Mesenchymal stem cell (in vitro differentiated cells and primary cell): ENCODE measurements at regions not wholly inside any gene's neighbourhood (a gene's known extent, or its start where the extent isn't known, plus 50 kb on each side); places are given as distances from the start of the nearest gene placed in this dataset.

Source experiments
- DNase-seq: peaks from one replicate; pipeline ENCODE4 v3.0.0-alpha.2; 2013
- H2AFZ ChIP-seq: one replicate; pipeline ENCODE4 v1.6.1; 2013; ENCODE audit warnings: low read depth, mild to moderate bottlenecking, control low read depth, inconsistent platforms, low read length, moderate library complexity
- H2AK5ac ChIP-seq: 2 replicates; pipeline ENCODE4 v1.6.1; 2013; ENCODE audit warnings: low read length, moderate library complexity, mild to moderate bottlenecking, inconsistent platforms; ENCODE audit not compliant: severe bottlenecking
- H2BK120ac ChIP-seq: one replicate; pipeline ENCODE4 v1.6.1; 2013; ENCODE audit warnings: low read depth, mild to moderate bottlenecking, inconsistent platforms, low read length, moderate library complexity
- H2BK12ac ChIP-seq, 2 experiments: one replicate each; pipeline ENCODE4 v1.6.1; 2013; ENCODE audit warnings: inconsistent platforms in 2 of 2, low read length in 2 of 2, mild to moderate bottlenecking in 2 of 2, moderate library complexity in 2 of 2, control low read depth in 1 of 2
- H2BK15ac ChIP-seq: one replicate; pipeline ENCODE4 v1.6.1; 2013; ENCODE audit warnings: mild to moderate bottlenecking, low read depth, inconsistent platforms; ENCODE audit not compliant: poor library complexity, severe bottlenecking
- H2BK5ac ChIP-seq: 2 replicates; pipeline ENCODE4 v1.6.1; 2013; ENCODE audit warnings: low read depth, mild to moderate bottlenecking, low read length, control low read depth, inconsistent platforms; ENCODE audit not compliant: poor library complexity, severe bottlenecking
- H3K14ac ChIP-seq, 2 experiments: one replicate each; pipeline ENCODE4 v1.6.1; 2013; ENCODE audit warnings: inconsistent platforms in 2 of 2, low read length in 2 of 2, control low read depth in 1 of 2, mild to moderate bottlenecking in 1 of 2, moderate library complexity in 1 of 2
- H3K18ac ChIP-seq, 2 experiments: one replicate each; pipeline ENCODE4 v1.6.1; 2013; ENCODE audit warnings: inconsistent platforms in 2 of 2, low read length in 2 of 2, control low read depth in 1 of 2, low read depth in 1 of 2, mild to moderate bottlenecking in 1 of 2
- H3K23ac ChIP-seq, 2 experiments: one replicate each; pipeline ENCODE4 v1.6.1; 2013; ENCODE audit warnings: inconsistent platforms in 2 of 2, low read length in 2 of 2, mild to moderate bottlenecking in 2 of 2, moderate library complexity in 2 of 2, control low read depth in 1 of 2
- H3K27ac ChIP-seq: 2 replicates; pipeline ENCODE4 v1.5.1; 2013; ENCODE audit warnings: mild to moderate bottlenecking, moderate library complexity, low read length, control low read depth, inconsistent platforms; ENCODE audit not compliant: poor library complexity, severe bottlenecking
- H3K27me3 ChIP-seq, 2 experiments: 2 replicates each; pipeline versions ENCODE4 v1.6.1 to v1.7.0; 2013; ENCODE audit warnings: low read length in 2 of 2, mild to moderate bottlenecking in 2 of 2, moderate library complexity in 2 of 2, control low read depth in 1 of 2, inconsistent platforms in 1 of 2; ENCODE audit not compliant: control insufficient read depth in 1 of 2, insufficient read depth in 1 of 2
- H3K36me3 ChIP-seq, 2 experiments: 2 replicates each; pipeline versions ENCODE4 v1.6.1 to v1.7.0; 2013; ENCODE audit warnings: low read length in 2 of 2, control low read depth in 1 of 2, inconsistent platforms in 1 of 2, low read depth in 1 of 2, mild to moderate bottlenecking in 1 of 2; ENCODE audit not compliant: insufficient read depth in 2 of 2, control insufficient read depth in 1 of 2
- H3K4ac ChIP-seq, 2 experiments: one replicate each; pipeline ENCODE4 v1.6.1; 2013; ENCODE audit warnings: inconsistent platforms in 2 of 2, low read length in 2 of 2, mild to moderate bottlenecking in 2 of 2, moderate library complexity in 2 of 2, control low read depth in 1 of 2, low read depth in 1 of 2
- H3K4me1 ChIP-seq: 2 replicates; pipeline ENCODE4 v1.6.1; 2013; ENCODE audit warnings: low read depth, low read length, control low read depth; ENCODE audit not compliant: control insufficient read depth, insufficient read depth
- H3K4me2 ChIP-seq: 2 replicates; pipeline ENCODE4 v1.6.1; 2013; ENCODE audit warnings: low read length, mild to moderate bottlenecking, inconsistent platforms; ENCODE audit not compliant: poor library complexity, severe bottlenecking
- H3K4me3 ChIP-seq, 2 experiments: 2 replicates each; pipeline versions ENCODE4 v1.5.1 to v1.7.0; 2013; ENCODE audit warnings: low read length in 2 of 2, mild to moderate bottlenecking in 2 of 2, control low read depth in 1 of 2, low read depth in 1 of 2; ENCODE audit not compliant: insufficient read depth in 1 of 2
- H3K79me1 ChIP-seq: replicated peaks from 2 replicates; pipeline ENCODE4 v1.6.1; 2013; ENCODE audit warnings: mild to moderate bottlenecking, control low read depth, low read length, inconsistent platforms; ENCODE audit not compliant: poor library complexity, severe bottlenecking
- H3K9ac ChIP-seq: 2 replicates; pipeline ENCODE4 v1.7.0; 2013; ENCODE audit warnings: mild to moderate bottlenecking, low read length, moderate library complexity
- H3K9me3 ChIP-seq: 2 replicates; pipeline ENCODE4 v1.7.0; 2013; ENCODE audit warnings: mild to moderate bottlenecking, low read length; ENCODE audit not compliant: control insufficient read depth
- H4K8ac ChIP-seq: one replicate; pipeline ENCODE4 v1.6.1; 2013; ENCODE audit warnings: inconsistent platforms, mild to moderate bottlenecking, low read length, moderate library complexity
- H4K91ac ChIP-seq: one replicate; pipeline ENCODE4 v1.6.1; 2013; ENCODE audit warnings: mild to moderate bottlenecking, low read length, inconsistent platforms
- WGBS: methylation state at CpG from one replicate; pipeline ENCODE4 v1.1.7; 2013; ENCODE audit warnings: mixed read lengths; 5-methylcytosine and 5-hydroxymethylcytosine counted together

DNA sequence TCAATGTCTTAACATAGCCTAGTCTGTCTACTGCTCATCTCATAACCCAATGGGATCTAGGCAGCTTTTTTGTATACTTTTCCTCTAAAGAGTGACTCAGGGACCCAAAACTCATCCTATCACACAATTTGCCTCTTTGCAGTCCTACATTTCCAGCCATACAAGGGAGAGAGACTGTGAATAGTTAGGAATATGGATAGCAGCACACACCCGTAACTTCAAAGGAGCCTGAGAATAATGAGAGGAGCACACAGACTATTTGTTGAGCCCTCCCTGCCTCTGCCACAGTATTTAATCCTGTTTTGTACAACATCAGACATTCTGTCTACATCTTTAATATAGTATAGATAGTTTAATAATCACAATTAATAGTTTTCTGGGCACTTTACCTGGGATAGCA, 83.2 kb downstream of the AREG start:
- no peak overlapping the region for H4K8ac ChIP-seq
- no peak overlapping the region for H3K27ac ChIP-seq
- no peaks in the 10 kb centered on the region for H3K9me3 ChIP-seq
- H3K9ac ChIP-seq: no peak overlapping the region
- peak overlapping the region in 1 of 2 experiments; percentile 48 for H3K18ac ChIP-seq
- H3K79me1 ChIP-seq: no peaks in the 10 kb centered on the region
- H2BK15ac ChIP-seq: no peak overlapping the region
- H3K4me3 ChIP-seq: no peak overlapping the region
- H3K27me3 ChIP-seq: no peaks in the 10 kb centered on the region
- no peak overlapping the region for H3K14ac ChIP-seq
- no peaks in the 10 kb centered on the region for H3K36me3 ChIP-seq
- H3K23ac ChIP-seq: no peak overlapping the region
- H2AFZ ChIP-seq: no peak overlapping the region
- no peak overlapping the region for H4K91ac ChIP-seq
- H2BK120ac ChIP-seq: no peak overlapping the region
- H2BK5ac ChIP-seq: no peak overlapping the region
- H2AK5ac ChIP-seq: no peak overlapping the region
- no CpG with 5 or more reads among the region's 1 CpG for WGBS
- H2BK12ac ChIP-seq: no peak overlapping the region
- no peak overlapping the region for H3K4ac ChIP-seq
- DNase-seq: no peak
- H3K4me2 ChIP-seq: no peak overlapping the region
- H3K4me1 ChIP-seq: no peaks in the 10 kb centered on the region

DNA sequence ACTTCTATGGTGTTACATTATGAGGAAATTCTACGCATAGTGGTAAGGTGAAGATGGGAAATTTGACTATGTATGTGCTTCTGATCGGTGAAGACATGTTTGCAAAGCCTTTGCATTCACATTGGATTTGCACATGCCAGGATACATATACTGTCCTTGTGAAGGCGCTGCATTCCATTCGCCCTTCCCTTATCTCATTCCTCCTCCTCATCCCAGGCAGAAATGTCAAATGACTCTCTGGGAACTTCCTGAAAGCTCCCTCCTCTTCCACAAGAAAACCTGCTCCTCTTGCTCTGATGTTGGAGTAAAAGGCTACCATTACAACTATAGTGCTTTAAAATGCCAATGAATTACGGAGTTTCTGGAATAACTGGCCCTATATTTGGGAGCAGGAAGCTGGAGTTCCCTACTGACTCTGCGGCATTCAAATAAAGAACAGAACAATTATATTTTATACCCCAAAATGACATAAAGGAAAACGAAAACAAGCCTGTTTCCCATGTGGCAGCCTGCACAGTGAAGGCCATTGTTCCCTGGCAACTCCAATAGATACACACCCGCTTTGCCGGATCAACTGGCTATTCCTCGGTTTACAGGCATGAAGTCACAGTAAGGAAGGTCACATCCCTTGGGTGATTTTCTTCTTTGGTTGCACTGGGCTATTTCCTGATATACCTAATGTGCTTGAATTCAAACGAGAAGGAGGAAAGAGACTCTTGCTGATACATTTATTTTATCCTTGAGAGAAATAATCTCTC, 84.5 kb downstream of the AREG start:
- Histone ChIP-seq H2BK15ac (no peak overlapping the region), H3K4ac (peak overlapping the region in 1 of 2 experiments; percentile 22), H3K27ac (no peak overlapping the region), H3K18ac (no peak overlapping the region), H2BK120ac (no peak overlapping the region), H3K4me1 (no peaks in the 10 kb centered on the region), H2AFZ (no peak overlapping the region), H2BK12ac (no peak overlapping the region), H2BK5ac (no peak overlapping the region), H4K8ac (no peak overlapping the region), H3K23ac (no peak overlapping the region), H3K14ac (no peak overlapping the region), H3K9me3 (no peaks in the 10 kb centered on the region), H3K4me3 (no peak overlapping the region), H3K36me3 (no peaks in the 10 kb centered on the region), H3K27me3 (no peaks in the 10 kb centered on the region), H4K91ac (no peak overlapping the region), H3K9ac (no peak overlapping the region), H2AK5ac (no peak overlapping the region), H3K4me2 (no peak overlapping the region), H3K79me1 (no peaks in the 10 kb centered on the region)
- DNase-seq: no peak
- 90% methylated on average over 9 of the region's 11 CpGs for WGBS

- H3K23ac ChIP-seq: no peak overlapping the region
- no peaks in the 10 kb centered on the region for H3K27me3 ChIP-seq
- no peak overlapping the region for H2AFZ ChIP-seq
- H3K4ac ChIP-seq: no peak overlapping the region
- no peak overlapping the region for H3K18ac ChIP-seq
- H2BK15ac ChIP-seq: no peak overlapping the region
- H2AK5ac ChIP-seq: no peak overlapping the region
- no peak overlapping the region for H3K14ac ChIP-seq
- no peaks in the 10 kb centered on the region for H3K4me1 ChIP-seq
- no peak overlapping the region for H2BK12ac ChIP-seq
- H3K9ac ChIP-seq: peak overlapping the region; percentile 68
- H4K91ac ChIP-seq: no peak overlapping the region
- no peak overlapping the region for H2BK120ac ChIP-seq
- peak; percentile 87 for DNase-seq
- H3K27ac ChIP-seq: no peak overlapping the region
- no peak overlapping the region for H2BK5ac ChIP-seq
- no peaks in the 10 kb centered on the region for H3K36me3 ChIP-seq
- no peaks in the 10 kb centered on the region for H3K79me1 ChIP-seq
- no peak overlapping the region for H3K4me2 ChIP-seq
- WGBS: 57% methylated on average over 5 of the region's 6 CpGs
- H4K8ac ChIP-seq: peak overlapping the region; percentile 48
- no peaks in the 10 kb centered on the region for H3K9me3 ChIP-seq
- H3K4me3 ChIP-seq: no peak overlapping the region
These were observed 87.2 kb downstream of the AREG start for GRCh38 chr4:74531963-74532794.

GRCh38 chr4:74534121-74534520, 89.2 kb downstream of the AREG start:
- Histone ChIP-seq H3K18ac (no peak overlapping the region), H2AK5ac (no peak overlapping the region), H3K9me3 (no peaks in the 10 kb centered on the region), H2BK5ac (no peak overlapping the region), H2BK120ac (no peak overlapping the region), H4K91ac (no peak overlapping the region), H3K27me3 (no peaks in the 10 kb centered on the region), H2BK12ac (no peak overlapping the region), H3K4me3 (no peak overlapping the region), H3K4me1 (no peaks in the 10 kb centered on the region), H3K27ac (no peak overlapping the region), H3K36me3 (no peaks in the 10 kb centered on the region), H3K4me2 (no peak overlapping the region), H2BK15ac (no peak overlapping the region), H3K23ac (no peak overlapping the region), H3K14ac (no peak overlapping the region), H3K79me1 (no peaks in the 10 kb centered on the region), H4K8ac (no peak overlapping the region), H3K9ac (no peak overlapping the region), H2AFZ (no peak overlapping the region), H3K4ac (no peak overlapping the region)
- 83% methylated on average over 2 of the region's 3 CpGs for WGBS
- DNase-seq: no peak
